IMR-90 (cell line): ENCODE measurements at regions not wholly inside any gene's neighbourhood (a gene's known extent, or its start where the extent isn't known, plus 50 kb on each side); places are given as distances from the start of the nearest gene placed in this dataset.

Experiments
- ATAC-seq: fragments of 200-7000 bp; cut with Tn5 transposase; 2 replicates; pipeline ENCODE4 v1.9.1; 2020; ENCODE audit warnings: low read depth, mild to moderate bottlenecking, moderate library complexity
- BruUV-seq: library from RNA; stranded (reverse); fragments of 400-500 nt; replicated peaks from 2 replicates; lab custom pipeline; 2021; lab: Mats Ljungman, UMichigan
- CTCF ChIA-PET: fragments of 300-600 bp; formaldehyde crosslinking; extraction: SDS; loops from one replicate; lab custom pipeline; 2021; ENCODE audit warnings: antibody characterized with exemption; lab: Yijun Ruan, JAX
- POLR2A ChIA-PET: fragments of 300-600 bp; sonication (Branson Sonifier 250); formaldehyde crosslinking; loops from one replicate; lab custom pipeline; 2022; ENCODE audit warnings: antibody characterized with exemption; ENCODE audit not compliant: unreplicated experiment; lab: Charles Lee
- DNase-seq: peaks from one replicate; pipeline ENCODE4 v3.0.0; 2013
- H2AFZ ChIP-seq: replicated peaks from 2 replicates; pipeline ENCODE3; 2013; ENCODE audit warnings: low read length, mild to moderate bottlenecking; ENCODE audit not compliant: poor library complexity
- H2AK5ac ChIP-seq: 2 replicates; pipeline ENCODE4 v1.6.1; 2013; ENCODE audit warnings: low read depth, low read length, inconsistent platforms
- H2AK9ac ChIP-seq: replicated peaks from 2 replicates; pipeline ENCODE3; 2013; ENCODE audit warnings: mild to moderate bottlenecking, low read depth, low read length, moderate library complexity; ENCODE audit not compliant: poor library complexity
- H2BK120ac ChIP-seq: 2 replicates; pipeline ENCODE4 v1.6.1; 2013; ENCODE audit warnings: low read depth, low read length, inconsistent platforms
- H2BK15ac ChIP-seq: 3 replicates; pipeline ENCODE4 v1.6.1; 2013; ENCODE audit warnings: low read depth, low read length, inconsistent platforms
- H2BK20ac ChIP-seq: 2 replicates; pipeline ENCODE4 v1.6.1; 2013; ENCODE audit warnings: low read depth, mild to moderate bottlenecking, inconsistent platforms, low read length, moderate library complexity
- H2BK5ac ChIP-seq: 2 replicates; pipeline ENCODE4 v1.6.1; 2013; ENCODE audit warnings: mild to moderate bottlenecking, low read depth, low read length, inconsistent platforms; ENCODE audit not compliant: poor library complexity, severe bottlenecking
- H3K14ac ChIP-seq: replicated peaks from 2 replicates; pipeline ENCODE4 v1.6.1; 2013; ENCODE audit warnings: low read depth, low read length, inconsistent platforms
- H3K18ac ChIP-seq: 2 replicates; pipeline ENCODE4 v1.6.1; 2013; ENCODE audit warnings: low read depth, low read length, control low read depth
- H3K23ac ChIP-seq: 2 replicates; pipeline ENCODE4 v1.6.1; 2013; ENCODE audit warnings: low read depth, low read length, inconsistent platforms
- H3K27ac ChIP-seq: 2 replicates; pipeline ENCODE4 v1.5.1; 2013; ENCODE audit warnings: mild to moderate bottlenecking, control low read depth, low read length; ENCODE audit not compliant: insufficient read depth
- H3K27me3 ChIP-seq: 2 replicates; pipeline ENCODE4 v1.6.1; 2013; ENCODE audit warnings: low read length; ENCODE audit not compliant: control insufficient read depth, insufficient read depth
- H3K36me3 ChIP-seq: 2 replicates; pipeline ENCODE4 v1.6.1; 2013; ENCODE audit warnings: low read length, mixed read lengths; ENCODE audit not compliant: control insufficient read depth, insufficient read depth
- H3K4ac ChIP-seq: 2 replicates; pipeline ENCODE4 v1.6.1; 2013; ENCODE audit warnings: low read depth, low read length, inconsistent platforms
- H3K4me1 ChIP-seq: 2 replicates; pipeline ENCODE4 v1.6.1; 2013; ENCODE audit warnings: low read length, mixed read lengths; ENCODE audit not compliant: control insufficient read depth, insufficient read depth
- H3K4me2 ChIP-seq: 2 replicates; pipeline ENCODE4 v1.6.1; 2013; ENCODE audit warnings: low read depth, mild to moderate bottlenecking, control low read depth, low read length, moderate library complexity
- H3K4me3 ChIP-seq: 2 replicates; pipeline ENCODE4 v1.5.1; 2013; ENCODE audit warnings: low read depth, mild to moderate bottlenecking, control low read depth, low read length, moderate library complexity; ENCODE audit not compliant: insufficient read depth
- H3K56ac ChIP-seq: 2 replicates; pipeline ENCODE4 v1.6.1; 2013; ENCODE audit warnings: low read length, inconsistent platforms; ENCODE audit not compliant: insufficient read depth; ENCODE audit errors: extremely low read depth
- H3K79me1 ChIP-seq, 2 experiments: 2 replicates each; pipeline ENCODE4 v1.6.1; 2013; ENCODE audit warnings: low read length in 2 of 2, inconsistent platforms in 1 of 2, low read depth in 1 of 2
- H3K9ac ChIP-seq: 2 replicates; pipeline ENCODE4 v1.6.1; 2013; ENCODE audit warnings: low read depth, low read length, control low read depth
- H3K9me1 ChIP-seq: 2 replicates; pipeline ENCODE4 v1.6.1; 2013; ENCODE audit warnings: low read length, inconsistent platforms; ENCODE audit not compliant: insufficient read depth
- H3K9me3 ChIP-seq: 2 replicates; pipeline ENCODE4 v1.6.1; 2013; ENCODE audit warnings: low read length; ENCODE audit not compliant: control insufficient read depth, insufficient read depth
- H4K20me1 ChIP-seq: 2 replicates; pipeline ENCODE4 v1.6.1; 2013; ENCODE audit warnings: low read length, inconsistent platforms; ENCODE audit not compliant: insufficient read depth
- H4K5ac ChIP-seq: 2 replicates; pipeline ENCODE4 v1.6.1; 2013; ENCODE audit warnings: mild to moderate bottlenecking, low read depth, low read length, control low read depth
- H4K8ac ChIP-seq, 2 experiments: 2 replicates each; pipeline ENCODE4 v1.6.1; 2013; ENCODE audit warnings: low read depth in 2 of 2, low read length in 2 of 2, control low read depth in 1 of 2, inconsistent platforms in 1 of 2
- H4K91ac ChIP-seq: 2 replicates; pipeline ENCODE4 v1.6.1; 2013; ENCODE audit warnings: low read depth, low read length, inconsistent platforms; ENCODE audit not compliant: insufficient read depth
- CEBPB ChIP-seq: IDR thresholded peaks from 2 replicates; pipeline ENCODE4 v1.6.1; 2012; ENCODE audit warnings: low read depth, low read length, improper control_type of control experiment
- CHD1 ChIP-seq: IDR thresholded peaks from 2 replicates; pipeline ENCODE4 v1.6.1; 2012; ENCODE audit warnings: low read depth, low read length, improper control_type of control experiment
- CTCF ChIP-seq: conservative IDR thresholded peaks from 2 replicates; pipeline ENCODE4 v1.5.1; 2012; ENCODE audit warnings: mild to moderate bottlenecking, low read depth, low read length, improper control_type of control experiment
- ELK1 ChIP-seq: fragments of 150-350 bp; IDR thresholded peaks from 2 replicates; pipeline ENCODE4 v1.6.1; 2016; ENCODE audit warnings: low read depth, mild to moderate bottlenecking, low read length, moderate library complexity, borderline replicate concordance
- FOS ChIP-seq: fragments of 150-350 bp; IDR thresholded peaks from 2 replicates; pipeline ENCODE4 v1.6.1; 2016; ENCODE audit warnings: low read depth, low read length
- MAZ ChIP-seq: IDR thresholded peaks from 2 replicates; pipeline ENCODE4 v1.6.1; 2012; ENCODE audit warnings: low read depth, mild to moderate bottlenecking, low read length, improper control_type of control experiment, moderate library complexity, borderline replicate concordance
- MXI1 ChIP-seq: IDR thresholded peaks from 2 replicates; pipeline ENCODE4 v1.6.1; 2012; ENCODE audit warnings: low read depth, mild to moderate bottlenecking, low read length, moderate library complexity, borderline replicate concordance
- POLR2A ChIP-seq: IDR thresholded peaks from 2 replicates; pipeline ENCODE4 v1.6.1; 2012; ENCODE audit warnings: mild to moderate bottlenecking, low read depth, low read length
- RAD21 ChIP-seq: IDR thresholded peaks from 2 replicates; pipeline ENCODE4 v1.6.1; 2012; ENCODE audit warnings: low read length, improper control_type of control experiment
- RCOR1 ChIP-seq: IDR thresholded peaks from 2 replicates; pipeline ENCODE4 v1.6.1; 2012; ENCODE audit warnings: mild to moderate bottlenecking, low read length, improper control_type of control experiment; ENCODE audit not compliant: insufficient replicate concordance
- RFX5 ChIP-seq: IDR thresholded peaks from 2 replicates; pipeline ENCODE4 v1.8.0; 2012; ENCODE audit warnings: low read depth, mild to moderate bottlenecking, low read length, moderate library complexity
- SMC3 ChIP-seq: fragments of 150-350 bp; IDR thresholded peaks from 2 replicates; pipeline ENCODE4 v1.6.1; 2016; ENCODE audit warnings: low read depth, mild to moderate bottlenecking, antibody characterized with exemption, low read length, moderate library complexity
- WGBS, 2 experiments: methylation state at CpG; one replicate each; pipeline versions ENCODE4 v1.1.5 to v1.1.7; 2013; ENCODE audit warnings: missing lambda C conversion rate in 2 of 2; ENCODE audit not compliant: insufficient read length in 1 of 2; ENCODE audit errors: extremely low coverage in 2 of 2; 5-methylcytosine and 5-hydroxymethylcytosine counted together
- dilution Hi-C: fragments of 300-500 bp; cut with HindIII; formaldehyde crosslinking; loops from one replicate; pipeline ENCODE4 v1.14.3; 2018; ENCODE audit warnings: low sequenced_read_pairs; ENCODE audit not compliant: unreplicated experiment
- in situ Hi-C: fragments of 300-500 bp; cut with MboI; formaldehyde crosslinking; loops from 3 replicates; pipeline ENCODE4 v1.14.3; 2019; ENCODE audit warnings: low sequenced_read_pairs, inconsistent platforms, mixed read lengths
- intact Hi-C: fragments of 100-400 bp; cut with micrococcal nuclease; formaldehyde crosslinking; loops from 2 replicates; pipeline ENCODE4 v1.10.0; 2022
- TF ChIP-seq, protein P1 (sequence below): fragments of 150-350 bp; IDR thresholded peaks from 2 replicates; pipeline ENCODE4 v1.6.1; 2017; ENCODE audit warnings: mild to moderate bottlenecking, antibody characterized with exemption, low read length, low read depth

DNA sequence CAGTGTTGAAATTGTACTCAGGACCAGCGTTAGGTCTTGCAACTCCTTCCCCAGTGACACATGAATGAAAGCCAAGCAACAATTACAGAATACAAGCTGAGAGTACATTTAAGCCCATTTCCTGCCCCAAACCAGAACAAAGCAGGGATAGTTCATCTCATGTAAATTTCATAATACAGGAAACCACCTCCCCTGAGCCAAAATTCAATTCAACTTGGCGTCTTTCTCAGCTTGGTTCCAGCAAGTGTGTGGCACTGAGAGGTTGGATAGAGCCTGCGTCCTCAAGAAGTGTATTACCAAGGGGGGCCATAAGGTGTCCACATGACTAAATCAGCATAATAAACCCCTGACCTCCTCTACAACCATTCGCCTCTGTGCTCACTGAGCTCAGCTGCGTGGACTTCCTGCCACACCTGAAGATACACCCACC is 278.9 kb upstream of the CRY1 start:
- H2BK15ac ChIP-seq, result no peak overlapping the region
- TF ChIP-seq SMC3 (no peak), CHD1 (no peak), ELK1 (no peak), RCOR1 (no peak), CTCF (no peak), POLR2A (no peak), MXI1 (no peak), RAD21 (no peak), MAZ (no peak), CEBPB (no peak), FOS (no peak), RFX5 (no peak)
- TF ChIP-seq, protein P1, sequence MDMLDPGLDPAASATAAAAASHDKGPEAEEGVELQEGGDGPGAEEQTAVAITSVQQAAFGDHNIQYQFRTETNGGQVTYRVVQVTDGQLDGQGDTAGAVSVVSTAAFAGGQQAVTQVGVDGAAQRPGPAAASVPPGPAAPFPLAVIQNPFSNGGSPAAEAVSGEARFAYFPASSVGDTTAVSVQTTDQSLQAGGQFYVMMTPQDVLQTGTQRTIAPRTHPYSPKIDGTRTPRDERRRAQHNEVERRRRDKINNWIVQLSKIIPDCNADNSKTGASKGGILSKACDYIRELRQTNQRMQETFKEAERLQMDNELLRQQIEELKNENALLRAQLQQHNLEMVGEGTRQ, result no peak
- H3K9ac ChIP-seq, result no peak overlapping the region
- H3K14ac ChIP-seq, result no peak overlapping the region
- intact Hi-C loops (no loop called here), in situ Hi-C loops (no loop called here), dilution Hi-C loops (no loop called here)
- H4K91ac ChIP-seq, result no peak overlapping the region
- no peaks in the 10 kb centered on the region; a peak in 1 of 4 replicates for H3K79me1 ChIP-seq
- H3K56ac ChIP-seq, result no peak overlapping the region
- H3K27me3 ChIP-seq, result peaks cover 4% of the 10 kb centered on the region
- no peak overlapping the region for H3K27ac ChIP-seq
- CTCF ChIA-PET, result no interaction called here
- no peaks in the 10 kb centered on the region for H3K4me1 ChIP-seq
- no peak overlapping the region for H3K4me2 ChIP-seq
- H2BK5ac ChIP-seq, result no peak overlapping the region
- H3K23ac ChIP-seq, result no peak overlapping the region
- no peak overlapping the region for H3K4ac ChIP-seq
- DNase-seq (peak; percentile 27), ATAC-seq (no peak)
- WGBS, 2 experiments, result 63% methylated on average over 2 of the region's 5 CpGs; no CpG with 5 or more reads in 1 of the 2 experiments
- H4K5ac ChIP-seq, result no peak overlapping the region
- no peak overlapping the region for H4K8ac ChIP-seq
- H3K36me3 ChIP-seq, result no peaks in the 10 kb centered on the region
- H2AFZ ChIP-seq, result no peak overlapping the region
- no peaks in the 10 kb centered on the region for H3K9me3 ChIP-seq
- H2AK9ac ChIP-seq, result no peak overlapping the region
- H2BK20ac ChIP-seq, result no peak overlapping the region
- H3K4me3 ChIP-seq, result no peak overlapping the region
- no peaks in the 10 kb centered on the region for H4K20me1 ChIP-seq
- no peak overlapping the region for H2AK5ac ChIP-seq
- no peak overlapping the region for H3K18ac ChIP-seq
- POLR2A ChIA-PET, result no interaction called here
- no peaks in the 10 kb centered on the region for H3K9me1 ChIP-seq
- BruUV-seq, result no TSS peak
- H2BK120ac ChIP-seq, result no peak overlapping the region
